GM19452 (cell line): ENCODE measurements at regions not wholly inside any gene's neighbourhood (a gene's known extent, or its start where the extent isn't known, plus 50 kb on each side); places are given as distances from the start of the nearest gene placed in this dataset.
"Not testable (repeated sequence)": the region's sequence is repeated elsewhere in the genome, so short reads cannot be mapped to it uniquely, and the experiment has no call there.

Experiments used
- ATAC-seq: cut with Tn5 transposase; IDR thresholded peaks from one replicate; pipeline ENCODE4 v1.9.1; 2021; ENCODE audit not compliant: unreplicated experiment

GRCh38 chr6:74891349-74891831, 314.5 kb downstream of the COL12A1 start:
- ATAC-seq = no peak

DNA sequence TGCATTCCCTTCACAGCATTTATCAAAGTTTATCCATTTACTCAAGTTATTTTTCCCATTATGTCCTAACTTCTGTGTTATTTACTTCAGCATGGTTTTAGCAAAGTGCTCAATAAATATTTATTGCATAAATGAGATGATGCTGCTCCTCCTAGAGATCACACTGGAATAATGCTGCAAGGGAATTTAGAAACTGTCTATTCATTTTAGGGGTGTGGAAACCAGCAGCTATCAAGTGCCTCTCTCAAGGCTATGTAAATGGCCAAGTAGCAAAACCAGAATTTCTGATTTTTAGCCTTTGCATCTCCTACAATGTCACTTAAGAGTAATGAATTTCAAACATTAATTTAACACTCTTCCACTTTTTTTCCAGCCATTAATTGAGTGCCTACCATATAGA, 316.2 kb downstream of the COL12A1 start:
- no peak for ATAC-seq

DNA sequence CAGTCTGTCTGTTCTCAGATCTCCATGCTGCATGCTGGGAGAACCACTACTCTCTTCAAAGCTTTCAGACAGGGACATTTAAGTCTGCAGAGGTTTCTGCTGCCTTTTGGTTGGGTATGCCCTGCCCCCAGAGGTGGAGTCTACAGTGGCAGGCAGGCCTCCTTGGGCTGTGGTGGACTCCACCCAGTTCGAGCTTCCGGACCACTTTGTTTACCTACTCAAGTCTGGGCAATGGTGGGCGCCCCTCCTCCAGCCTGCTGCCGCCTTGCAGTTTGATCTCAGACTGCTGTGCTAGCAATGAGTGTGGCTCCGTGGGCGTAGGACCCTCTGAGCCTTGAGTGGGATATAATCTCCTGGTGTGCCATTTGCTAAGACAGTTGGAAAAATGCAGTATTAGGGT, 317.1 kb downstream of the COL12A1 start:
- ATAC-seq = not testable (repeated sequence)

DNA sequence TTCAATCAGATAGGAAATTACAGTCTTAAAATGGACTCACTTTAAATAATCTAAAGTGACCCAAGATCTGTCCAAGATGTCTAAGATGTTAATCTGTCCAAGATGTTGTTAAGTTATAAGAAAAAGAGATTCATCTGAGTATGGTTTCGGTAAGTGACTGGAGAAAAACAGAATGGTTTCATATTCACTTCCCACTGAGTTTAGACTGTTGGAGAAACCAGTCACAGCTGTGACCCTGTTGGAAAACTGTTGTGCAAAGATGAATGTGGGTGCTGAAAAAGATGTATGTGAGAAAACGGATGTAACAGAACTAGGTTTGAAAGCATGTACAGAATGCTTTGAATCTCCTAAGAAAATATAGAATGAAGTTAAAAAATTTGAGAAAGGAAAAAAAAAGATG, 325.9 kb downstream of the COL12A1 start:
- ATAC-seq = no peak

- no peak for ATAC-seq
Observed at GRCh38 chr6:74879234-74879633, 326.6 kb downstream of the COL12A1 start.

DNA sequence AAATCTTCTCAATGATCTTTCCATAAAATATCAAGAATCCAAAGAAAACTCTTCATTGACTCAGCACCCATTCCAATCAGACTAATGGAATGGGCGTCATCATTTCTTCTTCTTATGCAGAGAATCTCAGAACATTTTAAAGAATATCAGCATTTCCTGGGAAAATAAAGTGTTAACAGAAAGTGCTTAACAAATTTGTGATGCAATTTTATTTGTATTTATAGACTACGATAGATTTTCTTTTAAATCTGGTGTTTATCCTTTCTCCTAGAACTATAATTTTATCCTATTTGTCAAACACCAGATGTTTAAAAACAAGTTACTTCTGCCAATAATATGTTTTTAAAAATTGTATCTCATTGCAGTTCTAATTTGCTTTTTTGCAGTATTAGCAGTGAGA, 330.7 kb downstream of the COL12A1 start:
- ATAC-seq = no peak

DNA sequence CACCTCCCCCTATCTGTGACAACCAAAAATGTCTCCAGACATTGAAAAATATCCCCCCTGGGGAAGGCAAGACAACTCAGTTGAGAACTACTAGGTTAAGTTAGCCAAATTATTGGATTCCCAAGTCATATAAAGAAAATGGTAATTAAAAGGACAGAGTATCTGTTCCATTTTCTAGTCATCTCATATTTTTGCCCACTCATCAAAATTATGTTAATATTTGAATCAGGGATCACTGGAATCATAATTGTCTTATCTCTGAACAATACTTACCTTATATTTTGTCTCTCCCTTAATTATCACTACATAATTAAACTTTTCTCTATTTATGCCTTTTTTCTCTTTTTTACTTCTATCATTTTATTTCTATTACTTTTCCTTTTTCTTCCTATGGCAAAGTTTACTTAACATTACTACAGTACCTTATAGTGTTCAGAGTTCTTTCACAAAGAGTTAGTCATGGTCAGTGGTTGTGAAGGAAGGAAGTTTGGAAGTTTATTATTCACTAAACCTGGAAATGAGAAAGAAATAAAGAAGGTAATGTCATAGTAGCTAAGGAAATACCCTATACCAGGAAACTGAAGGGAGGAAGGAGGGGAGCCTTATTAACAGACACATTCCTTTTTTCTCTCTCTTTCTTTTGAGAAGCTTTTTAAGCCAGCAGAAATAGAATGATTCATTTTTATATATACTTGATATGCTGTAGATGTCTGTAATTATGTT, 332.9 kb downstream of the COL12A1 start:
- ATAC-seq = no peak

- no peak for ATAC-seq
Observed at GRCh38 chr6:74871757-74872156, 334.1 kb downstream of the COL12A1 start.

- no peak for ATAC-seq
Observed at GRCh38 chr6:74870403-74870802, 335.4 kb downstream of the COL12A1 start.

GRCh38 chr6:74867291-74867690, 338.6 kb downstream of the COL12A1 start:
- no peak for ATAC-seq

DNA sequence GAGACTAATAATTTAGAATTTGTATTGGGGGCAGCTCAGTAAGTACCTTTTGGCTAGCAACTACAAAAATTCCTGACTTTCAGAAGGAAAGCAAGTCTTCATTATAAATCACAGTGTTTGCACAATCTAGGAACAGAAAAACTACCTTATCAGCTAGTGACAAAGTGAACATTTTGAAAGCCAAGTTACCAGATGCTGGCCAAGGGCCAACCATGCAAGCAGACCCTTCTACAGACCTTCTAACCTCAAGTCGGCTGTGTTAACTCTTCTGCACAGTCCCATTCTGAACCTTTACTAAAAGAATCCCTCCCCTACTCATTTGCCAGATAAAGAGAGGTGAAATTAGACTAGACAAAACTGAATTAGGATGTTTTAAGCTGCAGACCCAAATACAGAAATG, 341.9 kb downstream of the COL12A1 start:
- ATAC-seq = no peak

DNA sequence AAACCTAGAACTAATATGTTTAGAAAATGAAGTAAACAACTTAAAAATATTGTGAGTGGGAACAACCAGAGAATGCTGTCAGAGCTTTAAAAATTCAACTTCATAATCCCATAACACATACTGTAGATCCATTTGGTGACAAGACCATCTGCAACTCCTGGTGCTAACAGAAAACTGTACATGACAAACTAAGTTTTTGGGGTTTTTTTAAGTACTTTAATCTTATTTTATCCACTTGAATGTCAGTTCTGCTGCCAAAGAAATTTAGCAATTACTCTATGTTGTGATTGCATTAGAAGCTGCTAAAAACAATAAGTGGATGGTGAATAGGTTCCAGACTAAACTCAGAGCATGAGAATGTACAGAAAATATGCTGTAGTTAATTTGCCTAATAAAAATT, 345.4 kb downstream of the COL12A1 start:
- no peak for ATAC-seq

DNA sequence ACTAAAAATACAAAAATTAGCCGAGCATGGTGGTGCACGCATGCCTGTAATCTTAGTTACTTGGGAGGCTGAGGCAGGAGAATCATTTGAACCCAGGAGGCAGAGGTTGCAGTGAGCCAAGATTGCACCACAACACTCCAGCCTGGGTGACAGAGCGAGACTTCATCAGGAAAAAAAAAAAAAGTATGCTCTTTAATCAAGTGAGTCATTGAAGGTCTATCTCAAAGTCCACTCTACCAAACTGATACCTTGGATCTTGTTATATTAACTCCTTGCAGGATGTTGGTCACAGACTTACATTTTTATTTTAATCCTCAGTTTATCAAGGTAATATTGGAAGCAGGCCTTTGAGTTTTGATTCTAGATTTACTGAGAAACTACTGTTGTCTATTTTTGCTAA, 348.7 kb downstream of the COL12A1 start:
- no peak for ATAC-seq

- no peak for ATAC-seq
Observed at GRCh38 chr6:74853991-74854390, 351.9 kb downstream of the COL12A1 start.

DNA sequence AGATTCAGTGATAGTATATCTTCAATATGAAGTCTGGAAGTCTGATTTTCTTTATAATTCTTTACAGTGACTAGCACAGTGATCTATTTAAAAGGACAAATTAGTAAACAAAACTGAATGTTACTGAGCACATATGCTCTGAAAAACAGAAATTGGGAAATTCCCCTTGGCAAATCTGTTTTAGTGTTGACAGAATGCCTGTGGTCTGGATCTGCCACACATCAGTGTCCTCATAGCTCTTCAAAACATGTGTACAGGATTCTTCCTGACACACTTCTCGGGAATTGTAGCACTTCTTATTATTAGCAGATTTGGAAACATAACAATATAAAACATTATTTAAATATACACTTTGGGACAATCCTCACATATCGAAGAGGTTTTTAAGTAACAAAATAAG, 354.3 kb downstream of the COL12A1 start:
- ATAC-seq = no peak

DNA sequence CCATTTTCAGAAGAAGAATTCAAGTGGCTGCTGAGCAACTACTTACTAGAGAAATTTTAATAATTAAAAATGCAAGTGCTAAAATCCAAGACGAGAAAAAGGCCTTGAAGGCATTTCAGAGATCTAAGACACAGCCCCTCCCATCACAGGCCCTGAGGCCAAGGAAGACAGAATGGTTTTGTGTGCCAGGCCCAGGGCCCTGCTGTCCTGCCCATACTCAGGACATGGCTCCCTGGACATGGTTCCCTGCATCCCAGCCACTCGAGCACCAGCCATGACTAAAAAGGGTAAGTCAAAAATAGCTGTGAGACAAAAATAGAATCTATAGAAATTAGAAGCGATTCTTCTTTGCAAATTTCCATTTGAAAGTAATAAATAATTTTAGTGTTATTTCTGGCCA, 364.9 kb downstream of the COL12A1 start:
- ATAC-seq = no peak

DNA sequence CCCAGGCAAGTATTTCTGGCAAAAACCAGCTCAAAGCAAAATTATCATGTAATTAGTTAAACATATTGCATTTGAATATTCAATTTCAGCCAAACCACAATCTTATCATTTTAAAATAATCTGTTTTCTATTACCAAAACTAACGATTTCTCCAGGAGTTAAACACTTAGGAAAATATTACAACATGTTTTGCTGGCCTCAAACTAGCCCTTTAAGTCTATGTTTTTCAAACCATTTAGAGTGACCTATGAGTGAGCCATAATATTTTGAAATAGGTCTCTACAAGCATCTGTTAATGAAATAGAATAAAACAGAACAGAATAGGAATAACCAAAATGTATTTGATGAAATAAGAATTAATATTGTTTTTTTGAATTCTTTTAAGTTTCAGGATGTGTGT, 370.9 kb downstream of the COL12A1 start:
- ATAC-seq = no peak

GRCh38 chr6:74826263-74826662, 379.6 kb downstream of the COL12A1 start:
- no peak for ATAC-seq

- no peak for ATAC-seq
Observed at GRCh38 chr6:74814440-74814839, 391.4 kb downstream of the COL12A1 start.

GRCh38 chr6:74807674-74808073, 398.2 kb downstream of the COL12A1 start:
- no peak for ATAC-seq

GRCh38 chr6:74805916-74806696, 399.7 kb downstream of the COL12A1 start:
- no peak for ATAC-seq

DNA sequence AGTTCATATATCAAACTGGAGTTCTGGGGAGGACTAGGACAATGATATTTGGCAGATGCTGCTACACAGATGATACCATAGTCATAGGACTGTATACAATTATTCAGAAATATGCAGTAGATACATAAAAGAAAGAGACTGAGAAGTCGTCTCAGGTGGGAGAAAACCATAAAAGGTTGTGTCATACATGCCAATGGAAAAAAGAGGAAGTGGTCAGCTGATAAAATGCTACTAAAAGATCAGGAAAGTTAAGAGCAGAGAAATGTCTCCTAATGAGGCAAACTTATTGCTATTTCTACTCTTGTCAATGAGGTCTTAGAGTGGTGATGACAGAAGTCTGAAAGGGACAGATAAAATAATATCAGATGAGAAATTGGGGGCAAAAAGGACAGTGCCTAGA, 407.6 kb downstream of the COL12A1 start:
- ATAC-seq = no peak
